OCI-LY7 (cell line): ENCODE measurements at regions not wholly inside any gene's neighbourhood (a gene's known extent, or its start where the extent isn't known, plus 50 kb on each side); places are given as distances from the start of the nearest gene placed in this dataset.

Experiments used
- BruUV-seq: library from RNA; stranded (reverse); fragments of 400-500 nt; replicated peaks from 2 replicates; lab custom pipeline; 2021; lab: Mats Ljungman, UMichigan
- CTCF ChIA-PET: fragments of 300-600 bp; sonication (Branson Sonifier 250); formaldehyde crosslinking; loops from one replicate; lab custom pipeline; 2022; ENCODE audit warnings: antibody characterized with exemption; ENCODE audit not compliant: unreplicated experiment; lab: Charles Lee
- POLR2A ChIA-PET: fragments of 300-600 bp; sonication (Branson Sonifier 250); formaldehyde crosslinking; loops from one replicate; lab custom pipeline; 2022; ENCODE audit warnings: antibody characterized with exemption; lab: Charles Lee
- DNase-seq: peaks from one replicate; pipeline ENCODE4 v3.0.0-alpha.2; 2015; ENCODE audit warnings: low spot score
- H2AFZ ChIP-seq: fragments of 200-600 bp; sonication (generic), shearing (Covaris generic); 2 replicates; pipeline ENCODE4 v1.6.1; 2014; ENCODE audit warnings: mild to moderate bottlenecking, antibody characterized with exemption, low read length, moderate library complexity
- H3K27ac ChIP-seq: fragments of 200-600 bp; sonication (generic); 2 replicates; pipeline ENCODE4 v1.5.1; 2014; ENCODE audit warnings: mixed run types, low read depth, mild to moderate bottlenecking, moderate library complexity, low read length, inconsistent platforms; ENCODE audit not compliant: poor library complexity, severe bottlenecking
- H3K36me3 ChIP-seq: fragments of 200-600 bp; sonication (generic); 2 replicates; pipeline ENCODE4 v1.6.1; 2014; ENCODE audit warnings: mild to moderate bottlenecking, antibody characterized with exemption, low read length, moderate library complexity, mixed read lengths; ENCODE audit not compliant: insufficient read depth
- H3K4me1 ChIP-seq: fragments of 200-600 bp; sonication (generic); 2 replicates; pipeline ENCODE4 v1.5.1; 2014; ENCODE audit warnings: mild to moderate bottlenecking, low read length; ENCODE audit not compliant: insufficient read depth, poor library complexity, severe bottlenecking
- H3K4me2 ChIP-seq: fragments of 200-600 bp; sonication (generic); 2 replicates; pipeline ENCODE4 v1.6.1; 2014; ENCODE audit warnings: mild to moderate bottlenecking, low read length
- H3K4me3 ChIP-seq: fragments of 200-600 bp; sonication (generic); 2 replicates; pipeline ENCODE4 v1.5.1; 2014; ENCODE audit warnings: mild to moderate bottlenecking, low read depth, low read length; ENCODE audit not compliant: poor library complexity, severe bottlenecking
- H3K79me2 ChIP-seq: fragments of 200-600 bp; sonication (generic); 2 replicates; pipeline ENCODE4 v1.6.1; 2016; ENCODE audit warnings: low read depth, mild to moderate bottlenecking, low read length, moderate library complexity, mixed read lengths; ENCODE audit not compliant: insufficient read depth
- H3K9me2 ChIP-seq: fragments of 200-600 bp; sonication (generic); 2 replicates; pipeline ENCODE4 v1.6.1; 2016; ENCODE audit warnings: mild to moderate bottlenecking, low read length, mixed read lengths; ENCODE audit not compliant: insufficient read depth
- H3K9me3 ChIP-seq: fragments of 200-600 bp; sonication (generic); 2 replicates; pipeline ENCODE4 v1.6.1; 2014; ENCODE audit warnings: mild to moderate bottlenecking, mixed run types, low read length, mixed read lengths
- H4K20me1 ChIP-seq: fragments of 200-600 bp; sonication (generic); 2 replicates; pipeline ENCODE4 v1.6.1; 2014; ENCODE audit warnings: mild to moderate bottlenecking, antibody characterized with exemption, low read length, moderate library complexity, mixed read lengths; ENCODE audit not compliant: insufficient read depth
- EZH2phosphoT487 ChIP-seq: fragments of 200-600 bp; sonication (generic); IDR thresholded peaks from 2 replicates; pipeline ENCODE4 v1.6.1; 2018; ENCODE audit warnings: low read depth, borderline replicate concordance, mild to moderate bottlenecking, mixed run types, antibody characterized with exemption, low read length, moderate library complexity, mixed read lengths
- intact Hi-C: fragments of 100-400 bp; cut with micrococcal nuclease; formaldehyde crosslinking; loops from one replicate; pipeline ENCODE4 v1.10.0; 2022; ENCODE audit not compliant: unreplicated experiment
- TF ChIP-seq, protein P1 (sequence below): fragments of 200-600 bp; sonication (generic); conservative IDR thresholded peaks from 2 replicates; pipeline ENCODE4 v1.5.1; 2014; ENCODE audit warnings: mild to moderate bottlenecking, antibody characterized with exemption, low read length, moderate library complexity, mixed read lengths

- TF ChIP-seq, protein P1, sequence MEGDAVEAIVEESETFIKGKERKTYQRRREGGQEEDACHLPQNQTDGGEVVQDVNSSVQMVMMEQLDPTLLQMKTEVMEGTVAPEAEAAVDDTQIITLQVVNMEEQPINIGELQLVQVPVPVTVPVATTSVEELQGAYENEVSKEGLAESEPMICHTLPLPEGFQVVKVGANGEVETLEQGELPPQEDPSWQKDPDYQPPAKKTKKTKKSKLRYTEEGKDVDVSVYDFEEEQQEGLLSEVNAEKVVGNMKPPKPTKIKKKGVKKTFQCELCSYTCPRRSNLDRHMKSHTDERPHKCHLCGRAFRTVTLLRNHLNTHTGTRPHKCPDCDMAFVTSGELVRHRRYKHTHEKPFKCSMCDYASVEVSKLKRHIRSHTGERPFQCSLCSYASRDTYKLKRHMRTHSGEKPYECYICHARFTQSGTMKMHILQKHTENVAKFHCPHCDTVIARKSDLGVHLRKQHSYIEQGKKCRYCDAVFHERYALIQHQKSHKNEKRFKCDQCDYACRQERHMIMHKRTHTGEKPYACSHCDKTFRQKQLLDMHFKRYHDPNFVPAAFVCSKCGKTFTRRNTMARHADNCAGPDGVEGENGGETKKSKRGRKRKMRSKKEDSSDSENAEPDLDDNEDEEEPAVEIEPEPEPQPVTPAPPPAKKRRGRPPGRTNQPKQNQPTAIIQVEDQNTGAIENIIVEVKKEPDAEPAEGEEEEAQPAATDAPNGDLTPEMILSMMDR = peak; percentile 70
- no peak for TF ChIP-seq EZH2phosphoT487
- H3K79me2 ChIP-seq = no peaks in the 10 kb centered on the region
- H4K20me1 ChIP-seq = no peaks in the 10 kb centered on the region
- intact Hi-C loops = loop anchor here (5.0 kb wide), 1 partner anchor 98 kb away; no protein-coding TSS in a partner anchor
- H3K4me2 ChIP-seq = no peak overlapping the region
- H3K9me3 ChIP-seq = no peaks in the 10 kb centered on the region
- no peak overlapping the region for H3K4me3 ChIP-seq
- CTCF ChIA-PET = interaction anchor here (0.6 to 1.0 kb wide), 2 partner anchors 25 to 1920 kb away, joined by 3 read pairs; no protein-coding TSS in a partner anchor
- POLR2A ChIA-PET = interaction anchor here (0.5 to 0.6 kb wide), 2 partner anchors 64 to 795 kb away, joined by 3 to 4 read pairs; no protein-coding TSS in a partner anchor
- no peaks in the 10 kb centered on the region for H3K36me3 ChIP-seq
- no peak overlapping the region for H3K27ac ChIP-seq
- H2AFZ ChIP-seq = no peak overlapping the region
- DNase-seq = peak; percentile 8
- no peaks in the 10 kb centered on the region for H3K9me2 ChIP-seq
- no peaks in the 10 kb centered on the region for H3K4me1 ChIP-seq
- BruUV-seq = no TSS peak
Observed at GRCh38 chr7:22660732-22661131, 66.3 kb upstream of the IL6 start.

- no TSS peak for BruUV-seq
- no peak for DNase-seq
- H3K4me1 ChIP-seq = no peaks in the 10 kb centered on the region
- POLR2A ChIA-PET = no interaction called here
- no peak overlapping the region for H3K27ac ChIP-seq
- TF ChIP-seq, protein P1 = no peak
- TF ChIP-seq EZH2phosphoT487 = no peak
- intact Hi-C loops = loop anchor here (5.0 kb wide), 1 partner anchor 98 kb away; no protein-coding TSS in a partner anchor
- no peak overlapping the region for H3K4me3 ChIP-seq
- no peaks in the 10 kb centered on the region for H3K9me3 ChIP-seq
- no peaks in the 10 kb centered on the region for H4K20me1 ChIP-seq
- H3K4me2 ChIP-seq = no peak overlapping the region
- no peak overlapping the region for H2AFZ ChIP-seq
- CTCF ChIA-PET = interaction anchor here (0.6 kb wide), 1 partner anchor 1921 kb away, joined by 3 read pairs; no protein-coding TSS in a partner anchor
- H3K36me3 ChIP-seq = no peaks in the 10 kb centered on the region
- no peaks in the 10 kb centered on the region for H3K79me2 ChIP-seq
- no peaks in the 10 kb centered on the region for H3K9me2 ChIP-seq
Observed at GRCh38 chr7:22660293-22660692, 66.7 kb upstream of the IL6 start.

GRCh38 chr7:22659741-22660140 lies 67.3 kb upstream of the IL6 start:
- TF ChIP-seq, protein P1 = no peak
- no peak for TF ChIP-seq EZH2phosphoT487
- ChIA-PET CTCF (no interaction called here), POLR2A (no interaction called here)
- H3K27ac ChIP-seq = no peak overlapping the region
- no peak for DNase-seq
- H3K4me3 ChIP-seq = no peak overlapping the region
- H3K4me2 ChIP-seq = no peak overlapping the region
- no peaks in the 10 kb centered on the region for H3K79me2 ChIP-seq
- no peaks in the 10 kb centered on the region for H4K20me1 ChIP-seq
- H3K9me3 ChIP-seq = no peaks in the 10 kb centered on the region
- H3K9me2 ChIP-seq = no peaks in the 10 kb centered on the region
- intact Hi-C loops = loop anchor here (5.0 kb wide), 1 partner anchor 97 kb away; no protein-coding TSS in a partner anchor
- no peaks in the 10 kb centered on the region for H3K4me1 ChIP-seq
- no peaks in the 10 kb centered on the region for H3K36me3 ChIP-seq
- BruUV-seq = no TSS peak
- no peak overlapping the region for H2AFZ ChIP-seq
